Stimulated activated CD4-positive, alpha-beta T cell treated with anti-CD3 and anti-CD28 coated beads, TNF-alpha, amount 100 ng/mL, for 4 hours (primary cell): ENCODE measurements at regions not wholly inside any gene's neighbourhood (a gene's known extent, or its start where the extent isn't known, plus 50 kb on each side); places are given as distances from the start of the nearest gene placed in this dataset.
A peak's percentile ranks its signal among the peaks of the same experiment; 100 is the strongest.

Experiments
- DNase-seq, 3 experiments: peaks; one replicate each; pipeline ENCODE4 v3.0.0-alpha.2; 2020; ENCODE audit warnings: low read depth in 3 of 3

DNA sequence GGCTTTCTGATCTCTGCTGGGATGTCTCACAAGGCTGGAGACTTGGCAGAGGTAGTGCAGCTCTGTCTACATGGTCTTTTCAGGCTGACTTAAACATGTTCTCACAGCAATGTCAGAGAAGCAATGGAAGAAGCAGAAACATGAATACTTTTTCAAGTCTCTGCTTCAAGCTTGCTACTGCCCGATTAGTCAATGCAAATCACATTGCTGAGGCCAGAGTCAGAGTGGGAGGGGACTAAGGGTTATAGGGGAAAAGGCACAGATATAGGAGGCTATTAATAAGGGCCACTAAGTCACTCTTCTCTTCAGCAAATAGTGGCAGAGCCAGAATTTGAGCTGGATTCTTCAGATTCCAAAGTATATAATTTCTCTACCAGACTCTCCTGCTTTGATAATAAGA lies 390.5 kb downstream of the TMEM135 start:
- no peak for DNase-seq

DNA sequence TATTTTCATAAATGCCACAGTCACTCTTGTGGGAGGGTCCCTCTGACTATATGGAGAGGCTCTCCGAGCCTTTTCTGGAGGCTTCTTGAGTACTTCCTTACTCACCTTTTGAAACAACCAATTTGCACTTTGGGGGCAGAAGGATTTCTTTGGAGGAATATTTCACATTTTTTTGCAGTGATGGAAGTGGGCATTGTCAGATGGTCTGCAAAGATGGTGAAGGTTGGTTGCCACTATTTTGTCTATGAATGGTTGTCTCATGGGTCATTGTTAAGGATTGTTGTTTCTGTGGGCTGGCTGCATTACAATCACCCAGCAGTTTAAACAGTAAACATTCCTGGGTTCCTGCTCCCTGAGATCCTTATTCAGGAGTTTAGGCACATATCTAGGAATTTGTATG lies 388.2 kb downstream of the TMEM135 start:
- DNase-seq: no peak

DNA sequence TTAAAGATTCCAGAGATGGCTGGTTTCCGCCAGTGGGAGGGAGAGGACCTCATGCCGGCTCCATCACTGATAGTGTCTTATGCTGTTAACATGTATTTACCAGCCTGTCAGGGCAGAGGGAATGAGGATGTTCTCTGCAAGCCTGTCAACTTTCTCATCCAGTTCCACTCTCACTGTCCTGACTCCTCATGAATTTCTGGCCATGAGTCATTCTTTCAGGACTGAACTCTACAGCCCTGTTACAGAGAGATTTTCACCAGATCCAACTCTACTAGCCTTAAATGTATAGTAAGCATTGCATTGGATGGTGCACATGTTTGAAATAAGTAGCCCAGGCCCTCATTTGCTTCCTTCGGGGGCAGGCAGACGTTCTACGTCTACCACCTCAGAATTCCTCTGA lies 387.7 kb downstream of the TMEM135 start:
- DNase-seq: no peak

DNA sequence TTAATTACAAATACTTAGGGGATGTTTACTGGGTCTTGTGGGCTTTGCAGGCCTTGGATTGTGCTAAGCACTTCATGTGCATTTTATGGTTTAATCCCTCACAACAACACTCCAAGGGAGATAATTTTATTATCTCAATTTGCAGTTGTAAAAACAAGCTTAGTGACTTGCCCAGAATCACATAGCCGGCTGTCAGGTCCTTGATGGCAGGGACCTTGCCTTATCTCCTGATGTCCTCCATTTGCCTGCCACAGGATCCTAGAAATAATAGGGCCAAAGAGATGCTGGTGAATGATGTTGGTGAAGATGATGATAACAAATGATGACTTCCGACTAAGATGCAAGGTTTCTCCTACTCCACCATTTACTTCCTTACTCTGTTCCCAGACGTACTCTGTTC lies 385.4 kb downstream of the TMEM135 start:
- DNase-seq: no peak

DNA sequence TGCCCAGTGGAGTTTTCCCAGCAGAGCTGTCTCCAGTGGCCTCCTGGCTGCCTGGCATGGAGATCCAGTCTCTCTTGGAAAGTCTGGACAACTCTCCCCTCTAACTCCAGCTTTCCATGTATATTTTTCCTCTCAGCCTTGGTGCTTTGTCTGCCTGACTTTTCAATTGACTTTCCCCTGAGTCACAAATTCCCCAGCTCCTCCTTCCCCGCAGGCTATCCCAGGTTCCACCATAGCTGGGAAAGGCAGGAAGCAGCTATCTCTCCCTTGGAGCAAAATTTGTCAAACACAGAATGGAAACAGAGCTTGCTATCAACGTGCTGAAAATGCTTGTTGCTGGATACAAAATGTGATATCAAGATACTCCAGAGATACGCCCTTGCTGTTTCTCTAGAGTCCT lies 384.8 kb downstream of the TMEM135 start:
- DNase-seq: no peak

DNA sequence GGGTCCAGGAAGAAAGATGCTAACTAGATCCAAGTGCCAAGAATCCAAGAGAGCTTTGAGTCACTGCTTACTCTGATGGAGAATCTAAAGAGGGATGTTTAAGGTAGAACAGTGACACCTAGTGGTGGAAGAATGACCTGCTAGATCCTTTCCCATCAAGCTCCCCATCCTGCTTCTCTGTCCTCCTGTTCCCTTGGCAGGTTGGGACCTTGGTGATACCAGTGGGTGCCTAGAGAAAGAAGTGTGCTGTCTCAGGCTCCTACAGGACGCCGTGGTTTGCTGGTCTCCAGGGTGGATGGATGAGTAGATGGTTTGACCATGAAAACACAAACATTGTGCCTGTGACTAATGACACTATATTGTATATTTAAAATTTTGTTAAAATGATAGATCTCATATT lies 383.7 kb downstream of the TMEM135 start:
- DNase-seq: peak in 1 of 3 experiments; percentile 6

DNA sequence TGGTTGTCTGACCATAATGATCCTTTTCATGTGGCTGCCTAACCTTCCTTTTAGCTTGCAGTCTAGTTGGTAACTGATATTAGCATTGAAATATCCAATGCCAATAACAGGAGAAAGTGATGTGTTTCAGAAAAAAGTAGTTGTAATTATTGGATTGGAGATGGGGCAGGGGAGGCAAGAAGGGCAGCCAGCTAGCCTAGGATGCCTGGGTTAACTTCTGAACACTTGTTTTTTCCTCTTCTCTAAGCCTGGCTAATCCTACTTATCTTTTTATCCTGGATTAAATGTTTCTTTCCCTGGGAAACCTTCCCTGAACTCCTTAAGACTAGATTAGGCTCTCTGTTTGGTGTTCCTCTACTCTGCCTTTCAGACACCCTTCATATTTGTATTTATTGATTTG lies 380.2 kb downstream of the TMEM135 start:
- no peak for DNase-seq

DNA sequence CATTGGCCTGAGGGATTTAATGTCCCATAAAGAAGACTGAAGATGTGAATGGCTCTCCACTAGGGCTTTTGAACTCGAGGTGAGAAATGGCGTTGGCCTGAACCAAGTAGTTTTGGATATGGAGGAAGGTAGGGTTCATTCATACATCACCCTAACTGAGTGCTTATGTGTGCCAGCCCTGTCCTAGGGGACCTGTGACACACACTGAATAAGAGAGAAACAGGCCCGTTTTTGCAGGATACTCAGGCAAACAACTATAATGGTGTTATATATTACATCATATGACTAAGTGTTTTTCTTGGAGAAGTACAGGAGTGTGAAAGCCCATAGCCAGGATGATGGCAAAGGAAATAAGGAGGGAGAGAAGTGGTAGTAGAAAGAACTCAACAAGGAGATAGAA lies 368.1 kb downstream of the TMEM135 start:
- no peak for DNase-seq

DNA sequence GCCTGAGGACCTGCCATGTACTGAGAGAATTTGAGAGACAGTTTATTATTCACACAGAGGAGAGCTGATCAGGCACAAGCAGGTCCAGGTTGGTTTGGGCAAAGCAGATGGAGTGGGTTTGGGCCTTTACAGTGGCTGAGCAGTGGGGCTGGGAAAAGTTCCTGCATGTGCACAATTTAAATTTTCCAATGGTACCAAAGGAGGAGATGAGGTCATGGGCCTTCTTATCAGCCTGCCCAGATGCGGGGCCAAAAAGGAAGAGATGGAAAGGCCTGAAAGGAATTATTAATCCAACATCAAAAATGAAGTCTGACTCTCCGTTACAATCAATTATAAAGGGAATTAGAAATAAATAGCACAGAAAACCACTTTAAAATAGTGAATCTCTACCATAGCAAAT lies 367.6 kb downstream of the TMEM135 start:
- no peak for DNase-seq

DNA sequence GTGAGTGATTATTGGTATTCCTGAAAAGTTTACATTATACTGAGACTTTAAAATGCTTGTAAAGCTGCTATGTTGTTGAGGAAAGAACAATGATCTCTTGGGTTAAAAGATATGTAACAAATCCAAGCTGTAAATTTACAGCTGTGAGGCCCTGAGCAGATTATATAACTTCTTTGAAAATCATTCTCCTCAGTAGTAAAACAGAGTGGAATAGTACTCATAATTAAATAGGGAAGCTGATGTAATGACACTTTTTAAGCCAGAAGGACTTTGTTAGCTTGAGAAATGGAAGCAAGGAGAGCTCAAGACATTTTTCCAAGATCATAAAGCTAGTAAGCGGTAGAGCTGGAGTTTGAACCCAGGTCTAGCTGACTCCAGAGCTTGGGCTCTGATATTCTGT lies 363.9 kb downstream of the TMEM135 start:
- DNase-seq: no peak

DNA sequence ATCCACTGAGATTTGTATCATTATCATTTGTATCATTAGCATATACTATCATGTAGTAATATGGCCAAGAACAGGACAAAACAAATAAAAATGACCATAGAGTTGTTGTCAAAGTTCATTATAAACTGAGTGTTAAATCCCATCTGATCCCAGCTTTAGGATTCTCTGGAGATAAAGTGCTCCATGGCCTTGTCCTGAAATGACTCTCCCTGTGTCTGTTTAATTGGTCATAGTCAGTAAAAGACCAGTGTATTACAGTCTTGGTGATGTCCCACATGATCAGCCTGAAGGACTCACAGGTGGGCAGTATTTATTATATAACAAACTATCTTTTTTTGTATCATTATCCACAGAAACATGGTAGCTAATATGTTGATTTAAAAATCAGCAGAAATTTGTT lies 361.6 kb downstream of the TMEM135 start:
- no peak for DNase-seq

DNA sequence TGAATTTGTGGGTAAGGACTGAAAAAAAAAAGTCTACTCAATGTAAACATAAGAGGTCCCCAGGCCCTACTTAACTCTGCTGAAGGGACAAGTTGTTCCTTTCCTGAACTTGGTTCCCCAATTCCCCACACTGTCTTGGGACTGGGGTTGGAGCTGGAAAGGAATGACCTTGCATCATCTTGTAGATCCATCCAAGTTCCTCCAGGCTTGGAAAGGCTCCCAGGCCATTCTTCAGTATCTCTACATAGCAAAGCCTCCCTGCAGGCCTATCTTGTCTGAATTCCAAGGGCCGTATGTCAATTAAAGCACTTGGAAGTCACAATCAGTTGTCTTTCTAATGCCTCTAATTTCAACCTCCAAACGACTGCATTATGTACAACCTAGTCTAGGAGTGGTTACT lies 361.2 kb downstream of the TMEM135 start:
- no peak for DNase-seq

DNA sequence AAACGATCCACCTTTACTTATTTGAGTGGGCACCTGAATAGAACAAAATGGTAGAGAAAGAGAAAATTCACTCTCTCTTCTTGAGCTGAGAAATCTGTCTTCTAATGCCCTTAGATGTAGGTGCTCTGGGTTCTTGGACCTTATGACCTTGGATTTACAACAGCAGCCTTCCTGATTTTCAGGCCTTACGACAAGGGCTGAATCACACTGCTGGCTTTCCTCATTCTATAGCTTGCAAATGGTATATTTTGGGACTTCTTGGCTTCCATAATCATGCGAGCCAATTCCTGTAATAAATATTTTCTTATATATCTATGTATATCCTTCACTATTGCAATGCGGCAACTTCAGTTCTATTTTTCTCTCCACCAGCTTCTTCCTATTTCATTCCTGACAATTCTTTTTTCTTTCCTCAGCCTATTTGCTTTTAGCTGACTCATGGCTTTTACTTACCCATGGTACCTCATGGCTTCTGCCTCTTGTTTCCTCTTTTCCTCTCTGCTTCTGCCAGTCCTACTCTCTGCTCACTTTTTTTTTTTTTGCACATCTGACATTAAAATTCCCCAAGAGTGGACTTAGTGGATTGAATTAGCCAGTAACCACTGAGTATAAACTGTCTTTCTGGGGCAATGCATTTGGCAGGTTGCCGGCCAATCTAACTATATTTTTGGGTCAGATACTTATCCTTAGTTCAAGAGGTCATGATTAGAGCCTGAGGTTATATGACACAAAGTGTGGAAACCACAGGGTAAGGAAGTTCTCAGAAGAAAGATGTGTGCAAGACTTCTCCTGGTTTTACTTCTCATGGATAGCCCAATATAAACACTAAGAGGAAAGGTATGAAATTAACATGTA lies 359.5 kb downstream of the TMEM135 start:
- DNase-seq: no peak

DNA sequence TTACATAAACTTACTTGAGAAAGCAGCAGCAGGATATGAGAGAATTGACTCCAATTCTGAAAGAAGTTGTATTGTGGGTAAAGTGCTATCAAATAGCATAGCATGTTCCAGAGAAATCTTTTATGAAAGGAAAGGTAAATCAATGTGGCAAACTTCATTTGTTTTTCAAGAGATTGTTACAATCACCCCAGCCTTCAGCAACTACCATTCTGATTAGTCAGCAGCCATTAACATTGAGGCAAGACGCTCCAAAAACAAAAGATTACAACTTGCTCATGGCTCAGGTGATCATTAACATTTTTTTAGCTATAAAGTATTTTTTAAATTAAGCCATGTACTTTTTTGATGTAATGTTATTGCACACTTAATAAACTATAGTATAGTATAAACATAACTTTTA lies 357.2 kb downstream of the TMEM135 start:
- DNase-seq: no peak

DNA sequence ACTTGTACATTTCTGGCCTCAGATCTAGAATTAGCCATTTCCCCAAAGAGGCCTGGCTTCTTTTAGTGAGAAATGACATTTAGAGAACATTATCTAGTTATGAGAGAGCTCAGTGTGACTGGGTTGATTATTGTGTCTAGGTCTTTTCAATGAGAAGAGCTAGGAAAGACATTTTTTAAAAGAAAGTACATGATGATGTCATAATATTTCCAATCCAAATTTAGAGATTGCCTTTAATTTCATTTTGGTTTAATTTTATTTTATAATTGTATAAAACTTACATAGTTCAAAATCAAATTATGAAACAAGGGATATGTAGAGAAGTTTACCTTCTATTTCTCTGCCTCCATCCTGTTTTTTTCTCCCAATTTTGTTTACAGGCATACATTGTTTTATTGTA lies 354.9 kb downstream of the TMEM135 start:
- DNase-seq: no peak

DNA sequence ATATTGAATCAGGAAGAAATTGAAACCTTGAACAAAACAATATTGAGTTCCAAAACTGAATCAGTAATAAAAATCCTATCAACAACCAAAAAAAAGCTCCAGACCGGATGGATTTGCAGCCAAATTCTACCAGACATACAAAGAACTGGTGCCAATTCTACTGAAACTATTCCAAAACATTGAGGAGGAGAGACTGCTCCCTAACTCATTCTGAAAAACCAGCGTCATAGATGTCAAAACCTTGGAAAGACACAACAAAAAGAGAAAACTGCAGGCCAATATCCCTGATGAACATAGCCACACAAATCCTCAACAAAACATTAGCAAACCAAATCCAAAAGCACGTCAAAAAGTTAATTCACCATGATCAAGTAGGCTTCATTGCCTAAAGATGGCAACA lies 353.8 kb downstream of the TMEM135 start:
- DNase-seq: no peak

DNA sequence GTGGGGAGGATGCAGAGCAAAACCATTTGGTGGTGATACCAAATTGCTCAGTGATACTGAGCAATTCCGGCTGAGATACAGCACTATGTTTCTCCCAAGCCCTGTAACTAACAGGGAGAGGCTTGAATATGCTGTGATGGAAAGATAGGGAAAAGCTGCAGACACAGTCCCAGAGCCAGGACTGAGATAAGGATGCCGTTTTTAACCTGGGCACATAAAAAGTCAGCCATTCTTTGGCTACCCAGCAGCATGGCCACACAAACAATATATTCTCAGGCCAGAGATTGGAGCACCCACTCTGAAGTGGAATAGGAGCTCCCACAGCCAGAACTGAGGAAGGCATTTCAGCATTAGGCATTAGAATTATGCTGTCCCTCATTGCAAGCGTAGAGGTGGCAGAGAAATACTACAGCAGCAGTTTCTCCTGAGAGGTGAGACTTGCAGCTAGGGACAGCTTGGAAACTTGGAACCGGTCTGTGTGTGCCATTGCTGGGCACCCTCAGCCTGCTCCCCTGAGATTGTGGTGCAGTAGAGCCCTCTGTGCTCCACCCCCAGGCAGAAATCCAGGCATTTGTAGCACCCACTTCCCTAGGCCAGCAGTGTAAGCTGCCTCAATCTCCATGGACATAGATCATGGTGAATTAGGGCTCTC lies 346.5 kb downstream of the TMEM135 start:
- no peak for DNase-seq

DNA sequence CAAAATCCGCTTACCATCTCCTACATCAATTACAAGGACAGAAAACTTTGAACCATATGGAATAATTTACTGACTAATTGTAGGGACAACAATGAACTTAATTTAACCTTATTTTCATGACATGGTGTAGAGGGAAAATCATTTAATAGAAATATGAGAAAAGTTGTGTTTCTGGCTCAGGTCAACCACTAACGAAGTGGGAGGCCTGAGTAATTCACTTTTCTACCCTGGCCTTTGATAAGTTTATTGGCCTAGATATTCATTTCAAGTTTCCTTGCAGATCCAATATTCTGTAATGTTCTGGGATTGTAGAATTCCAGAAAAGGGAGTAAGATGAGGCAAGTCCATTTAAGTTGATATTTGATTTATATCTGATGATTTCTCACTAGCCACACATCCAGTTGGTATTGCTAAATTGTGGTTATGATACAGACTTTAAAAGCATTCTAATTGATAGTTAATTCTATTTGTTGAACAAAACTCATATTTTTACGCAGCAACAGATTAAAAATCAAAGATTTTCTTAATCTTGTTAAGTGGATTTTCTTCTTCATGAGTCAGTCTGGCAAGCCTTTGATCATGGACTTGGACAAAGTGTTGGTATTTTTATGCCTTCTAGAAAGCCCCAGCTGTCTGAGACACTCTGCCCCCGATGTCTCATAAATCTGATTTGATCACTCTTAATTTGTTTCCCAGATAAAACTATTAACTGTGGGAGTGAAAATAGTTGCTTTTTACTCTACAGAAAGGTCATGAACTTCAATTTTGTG lies 336.5 kb downstream of the TMEM135 start:
- no peak for DNase-seq
